HL-60 (cell line): ENCODE measurements at regions not wholly inside any gene's neighbourhood (a gene's known extent, or its start where the extent isn't known, plus 50 kb on each side); places are given as distances from the start of the nearest gene placed in this dataset.
"Not testable (repeated sequence)": the region's sequence is repeated elsewhere in the genome, so short reads cannot be mapped to it uniquely, and the experiment has no call there.

Source experiments
- DNase-seq, 2 experiments: peaks; one replicate each; pipeline ENCODE4 v3.0.0-alpha.2; 2010 to 2020; ENCODE audit warnings: low read depth in 1 of 2, low spot score in 1 of 2
- H3K27ac ChIP-seq: fragments of 250-450 bp; sonication (Bioruptor Pico); replicated peaks from 2 replicates; pipeline ENCODE4 v1.5.1; 2020; ENCODE audit warnings: mild to moderate bottlenecking, moderate library complexity
- H3K27me3 ChIP-seq: fragments of 250-450 bp; sonication (Bioruptor Pico); 2 replicates; pipeline ENCODE4 v1.5.1; 2021; ENCODE audit warnings: mild to moderate bottlenecking, moderate library complexity; ENCODE audit not compliant: insufficient read depth, poor library complexity, severe bottlenecking
- H3K4me3 ChIP-seq: replicated peaks from 2 replicates; pipeline ENCODE4 v1.5.1; 2011; ENCODE audit warnings: mild to moderate bottlenecking, control low read depth, low read length; ENCODE audit not compliant: insufficient read depth
- GABPA ChIP-seq: IDR thresholded peaks from 2 replicates; pipeline ENCODE4 v1.6.1; 2012; ENCODE audit warnings: low read depth
- POLR2AphosphoS5 ChIP-seq: IDR thresholded peaks from 2 replicates; pipeline ENCODE4 v1.6.1; 2012; ENCODE audit warnings: low read depth
- SPI1 ChIP-seq: IDR thresholded peaks from 2 replicates; pipeline ENCODE4 v1.6.1; 2012; ENCODE audit warnings: low read depth, mild to moderate bottlenecking, borderline replicate concordance
- TF ChIP-seq, protein P1 (sequence below): IDR thresholded peaks from one replicate; pipeline ENCODE4 v1.5.1; 2011; ENCODE audit warnings: low read length, control low read depth, inconsistent platforms; ENCODE audit not compliant: insufficient read depth
- TF ChIP-seq, protein P2 (sequence below): IDR thresholded peaks from 2 replicates; pipeline ENCODE4 v1.6.1; 2012; ENCODE audit warnings: low read depth; ENCODE audit not compliant: insufficient replicate concordance

GRCh38 chr9:12314589-12314988, 378.6 kb upstream of the TYRP1 start:
- Histone ChIP-seq H3K27me3 (no peaks in the 10 kb centered on the region), H3K27ac (no peak overlapping the region), H3K4me3 (no peak overlapping the region)
- TF ChIP-seq SPI1 (no peak), POLR2AphosphoS5 (no peak), GABPA (no peak)
- TF ChIP-seq, protein P1, sequence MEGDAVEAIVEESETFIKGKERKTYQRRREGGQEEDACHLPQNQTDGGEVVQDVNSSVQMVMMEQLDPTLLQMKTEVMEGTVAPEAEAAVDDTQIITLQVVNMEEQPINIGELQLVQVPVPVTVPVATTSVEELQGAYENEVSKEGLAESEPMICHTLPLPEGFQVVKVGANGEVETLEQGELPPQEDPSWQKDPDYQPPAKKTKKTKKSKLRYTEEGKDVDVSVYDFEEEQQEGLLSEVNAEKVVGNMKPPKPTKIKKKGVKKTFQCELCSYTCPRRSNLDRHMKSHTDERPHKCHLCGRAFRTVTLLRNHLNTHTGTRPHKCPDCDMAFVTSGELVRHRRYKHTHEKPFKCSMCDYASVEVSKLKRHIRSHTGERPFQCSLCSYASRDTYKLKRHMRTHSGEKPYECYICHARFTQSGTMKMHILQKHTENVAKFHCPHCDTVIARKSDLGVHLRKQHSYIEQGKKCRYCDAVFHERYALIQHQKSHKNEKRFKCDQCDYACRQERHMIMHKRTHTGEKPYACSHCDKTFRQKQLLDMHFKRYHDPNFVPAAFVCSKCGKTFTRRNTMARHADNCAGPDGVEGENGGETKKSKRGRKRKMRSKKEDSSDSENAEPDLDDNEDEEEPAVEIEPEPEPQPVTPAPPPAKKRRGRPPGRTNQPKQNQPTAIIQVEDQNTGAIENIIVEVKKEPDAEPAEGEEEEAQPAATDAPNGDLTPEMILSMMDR, result no peak
- TF ChIP-seq, protein P2, sequence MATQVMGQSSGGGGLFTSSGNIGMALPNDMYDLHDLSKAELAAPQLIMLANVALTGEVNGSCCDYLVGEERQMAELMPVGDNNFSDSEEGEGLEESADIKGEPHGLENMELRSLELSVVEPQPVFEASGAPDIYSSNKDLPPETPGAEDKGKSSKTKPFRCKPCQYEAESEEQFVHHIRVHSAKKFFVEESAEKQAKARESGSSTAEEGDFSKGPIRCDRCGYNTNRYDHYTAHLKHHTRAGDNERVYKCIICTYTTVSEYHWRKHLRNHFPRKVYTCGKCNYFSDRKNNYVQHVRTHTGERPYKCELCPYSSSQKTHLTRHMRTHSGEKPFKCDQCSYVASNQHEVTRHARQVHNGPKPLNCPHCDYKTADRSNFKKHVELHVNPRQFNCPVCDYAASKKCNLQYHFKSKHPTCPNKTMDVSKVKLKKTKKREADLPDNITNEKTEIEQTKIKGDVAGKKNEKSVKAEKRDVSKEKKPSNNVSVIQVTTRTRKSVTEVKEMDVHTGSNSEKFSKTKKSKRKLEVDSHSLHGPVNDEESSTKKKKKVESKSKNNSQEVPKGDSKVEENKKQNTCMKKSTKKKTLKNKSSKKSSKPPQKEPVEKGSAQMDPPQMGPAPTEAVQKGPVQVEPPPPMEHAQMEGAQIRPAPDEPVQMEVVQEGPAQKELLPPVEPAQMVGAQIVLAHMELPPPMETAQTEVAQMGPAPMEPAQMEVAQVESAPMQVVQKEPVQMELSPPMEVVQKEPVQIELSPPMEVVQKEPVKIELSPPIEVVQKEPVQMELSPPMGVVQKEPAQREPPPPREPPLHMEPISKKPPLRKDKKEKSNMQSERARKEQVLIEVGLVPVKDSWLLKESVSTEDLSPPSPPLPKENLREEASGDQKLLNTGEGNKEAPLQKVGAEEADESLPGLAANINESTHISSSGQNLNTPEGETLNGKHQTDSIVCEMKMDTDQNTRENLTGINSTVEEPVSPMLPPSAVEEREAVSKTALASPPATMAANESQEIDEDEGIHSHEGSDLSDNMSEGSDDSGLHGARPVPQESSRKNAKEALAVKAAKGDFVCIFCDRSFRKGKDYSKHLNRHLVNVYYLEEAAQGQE, result no peak
- no peak for DNase-seq

DNA sequence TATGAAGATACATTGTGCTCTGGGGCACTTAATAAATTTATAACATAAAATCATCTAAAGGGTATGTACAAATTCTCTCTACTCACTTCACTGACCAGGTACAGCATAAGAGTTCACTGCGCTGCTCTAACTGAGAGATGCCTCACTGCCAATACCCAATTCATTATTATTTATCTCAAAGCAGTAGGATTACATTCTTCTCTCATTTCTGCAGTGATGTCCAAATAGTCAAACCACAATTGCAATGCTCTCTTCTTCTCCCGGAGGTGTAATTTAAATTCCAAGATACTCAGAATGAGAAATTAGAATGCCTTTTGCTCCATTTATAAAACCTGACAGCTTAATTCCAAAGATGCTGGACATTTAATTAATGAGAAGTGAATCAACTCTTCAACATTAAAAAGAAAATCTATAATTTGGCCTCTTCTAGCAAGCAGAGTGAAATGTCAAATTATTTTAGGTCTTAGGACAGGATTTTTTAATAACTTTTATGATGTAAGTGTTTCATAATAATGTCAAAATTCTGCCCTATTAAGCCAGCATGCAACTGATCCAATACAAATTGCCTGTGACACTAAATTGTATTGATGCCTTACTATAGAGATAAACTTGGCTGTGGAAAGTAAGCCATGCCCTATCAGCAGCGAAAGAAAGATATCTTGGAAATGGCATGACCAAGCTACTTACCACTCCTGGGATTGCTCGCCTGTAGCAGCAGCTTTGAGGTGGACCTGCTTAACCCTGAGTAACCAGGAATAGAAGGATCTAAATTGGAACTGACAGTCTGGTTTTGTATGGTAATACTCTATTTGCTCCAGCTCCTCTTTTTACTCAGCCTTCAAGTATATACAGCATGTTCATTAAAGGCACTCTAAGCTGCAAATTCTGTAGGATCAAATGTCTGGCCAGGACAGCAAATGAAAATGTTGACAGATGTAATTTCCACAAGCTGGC, 374.2 kb upstream of the TYRP1 start:
- H3K27ac ChIP-seq, result no peak overlapping the region
- H3K4me3 ChIP-seq, result no peak overlapping the region
- TF ChIP-seq POLR2AphosphoS5 (no peak), GABPA (no peak), SPI1 (no peak)
- TF ChIP-seq, protein P2, result no peak
- TF ChIP-seq, protein P1, result no peak
- H3K27me3 ChIP-seq, result no peaks in the 10 kb centered on the region
- no peak for DNase-seq

DNA sequence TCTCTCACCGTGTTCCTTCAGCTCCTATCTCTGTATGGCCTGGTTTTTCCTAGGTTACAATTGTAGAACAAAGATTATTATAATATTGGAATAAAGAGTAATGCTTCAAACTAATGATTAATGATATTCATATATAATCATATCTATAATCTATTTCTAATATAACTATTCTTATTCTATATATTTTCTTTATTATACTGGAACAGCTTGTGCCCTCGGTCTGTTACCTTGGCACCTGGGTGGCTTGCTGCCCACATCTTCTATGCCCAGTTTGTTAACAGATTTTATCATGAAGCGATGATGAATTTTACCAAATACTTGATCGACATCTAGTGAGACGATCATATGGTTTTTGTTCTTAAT, 363.6 kb upstream of the TYRP1 start:
- no peak for DNase-seq
- Histone ChIP-seq H3K27ac (no peak overlapping the region), H3K27me3 (no peaks in the 10 kb centered on the region), H3K4me3 (no peak overlapping the region)
- TF ChIP-seq GABPA (no peak), SPI1 (no peak), POLR2AphosphoS5 (no peak)
- TF ChIP-seq, protein P2, result no peak
- TF ChIP-seq, protein P1, result no peak

DNA sequence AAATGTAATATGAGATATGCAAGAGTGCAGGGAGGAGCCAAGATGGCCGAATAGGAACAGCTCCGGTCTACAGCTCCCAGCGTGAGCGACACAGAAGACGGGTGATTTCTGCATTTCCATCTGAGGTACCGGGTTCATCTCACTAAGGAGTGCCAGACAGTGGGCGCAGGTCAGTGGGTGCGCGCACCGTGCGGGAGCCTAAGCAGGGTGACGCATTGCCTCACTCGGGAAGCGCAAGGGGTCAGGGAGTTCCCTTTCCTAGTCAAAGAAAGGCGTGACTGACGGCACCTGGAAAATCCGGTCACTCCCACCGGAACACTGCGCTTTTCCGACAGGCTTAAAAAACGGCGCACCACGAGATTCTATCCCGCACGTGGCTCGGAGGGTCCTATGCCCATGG, 359.2 kb upstream of the TYRP1 start:
- not testable (repeated sequence) for H3K27ac ChIP-seq, H3K4me3 ChIP-seq, DNase-seq, H3K27me3 ChIP-seq
